Suppressor macrophage treated with lipopolysaccharide for 4 hours (primary cell): ENCODE measurements at regions not wholly inside any gene's neighbourhood (a gene's known extent, or its start where the extent isn't known, plus 50 kb on each side); places are given as distances from the start of the nearest gene placed in this dataset.

ENCODE experiments used
- DNase-seq: peaks from one replicate; pipeline ENCODE4 v3.0.0-alpha.2; 2020

- no peak for DNase-seq
These were observed 254.1 kb downstream of the AJAP1 start for GRCh38 chr1:4908486-4908885.

- DNase-seq = no peak
These were observed 240.2 kb downstream of the AJAP1 start for GRCh38 chr1:4894566-4894965.

GRCh38 chr1:4880626-4881025 lies 226.2 kb downstream of the AJAP1 start:
- DNase-seq = no peak

- DNase-seq = no peak
These were observed 223.0 kb downstream of the AJAP1 start for GRCh38 chr1:4877426-4877825.

GRCh38 chr1:4871373-4871772 lies 217.0 kb downstream of the AJAP1 start:
- no peak for DNase-seq

GRCh38 chr1:4868521-4868920 lies 214.1 kb downstream of the AJAP1 start:
- no peak for DNase-seq

- DNase-seq = no peak
These were observed 202.0 kb downstream of the AJAP1 start for GRCh38 chr1:4856396-4856795.

GRCh38 chr1:4854367-4854766 lies 200.0 kb downstream of the AJAP1 start:
- DNase-seq = no peak

- no peak for DNase-seq
These were observed 199.5 kb downstream of the AJAP1 start for GRCh38 chr1:4853904-4854303.

- DNase-seq = no peak
These were observed 197.1 kb downstream of the AJAP1 start for GRCh38 chr1:4851385-4852065.

GRCh38 chr1:4848431-4848830 lies 194.0 kb downstream of the AJAP1 start:
- DNase-seq = no peak

GRCh38 chr1:4847711-4848110 lies 193.3 kb downstream of the AJAP1 start:
- no peak for DNase-seq
